Neural progenitor cell (in vitro differentiated cells): ENCODE measurements at regions not wholly inside any gene's neighbourhood (a gene's known extent, or its start where the extent isn't known, plus 50 kb on each side); places are given as distances from the start of the nearest gene placed in this dataset.

Source experiments
- CTCF ChIP-seq: fragments of 200-600 bp; sonication (generic); IDR thresholded peaks from 2 replicates; pipeline ENCODE4 v1.5.1; 2017; ENCODE audit warnings: antibody characterized with exemption, mild to moderate bottlenecking
- EZH2 ChIP-seq: fragments of 200-600 bp; sonication (generic); IDR thresholded peaks from 2 replicates; pipeline ENCODE4 v1.6.1; 2017; ENCODE audit warnings: antibody characterized with exemption, mild to moderate bottlenecking, moderate library complexity

GRCh38 chr2:132009874-132010521 lies 151.8 kb downstream of the ANKRD30BL start:
- TF ChIP-seq CTCF: no peak
- peak; percentile 100 for TF ChIP-seq EZH2
